HCT116 (cell line): ENCODE measurements at regions not wholly inside any gene's neighbourhood (a gene's known extent, or its start where the extent isn't known, plus 50 kb on each side); places are given as distances from the start of the nearest gene placed in this dataset.

ENCODE experiments used
- ATAC-seq: fragments of 200-7000 bp; cut with Tn5 transposase; 2 replicates; pipeline ENCODE4 v1.9.1; 2020; ENCODE audit warnings: mild to moderate bottlenecking, moderate library complexity
- BruUV-seq: library from RNA; stranded (reverse); fragments of 400-500 nt; replicated peaks from 2 replicates; lab custom pipeline; 2021; lab: Mats Ljungman, UMichigan
- CTCF ChIA-PET: fragments of 300-600 bp; sonication (Branson Sonifier 250); formaldehyde crosslinking; loops from one replicate; lab custom pipeline; 2021; ENCODE audit warnings: antibody characterized with exemption; lab: Charles Lee
- POLR2A ChIA-PET: fragments of 300-600, 350-600 bp; sonication (Branson Sonifier 250); formaldehyde crosslinking; loops from one replicate; lab custom pipeline; 2021; ENCODE audit warnings: antibody characterized with exemption; lab: Charles Lee
- RAD21 ChIA-PET, 2 experiments: fragments of 300-600 bp; sonication (Branson Sonifier 250); formaldehyde crosslinking; loops; one replicate each; lab custom pipeline; 2023; ENCODE audit warnings: low total read pairs in 2 of 2; ENCODE audit not compliant: uncharacterized antibody in 2 of 2, unreplicated experiment in 2 of 2, low non-redundant PET in 1 of 2; lab: Charles Lee
- DNase-seq: peaks from one replicate; pipeline ENCODE4 v3.0.0-alpha.2; 2010; ENCODE audit warnings: low read depth, low spot score
- H2AFZ ChIP-seq: fragments of 200-600 bp; shearing (Covaris generic), sonication (generic); 2 replicates; pipeline ENCODE4 v1.6.1; 2017; ENCODE audit warnings: low read depth, mixed run types, mixed read lengths, antibody characterized with exemption, low read length; ENCODE audit not compliant: poor library complexity, severe bottlenecking
- H3K27ac ChIP-seq: 2 replicates; pipeline ENCODE4 v1.5.1; 2012; ENCODE audit warnings: low read depth, low read length
- H3K27me3 ChIP-seq: fragments of 200-600 bp; sonication (generic); 2 replicates; pipeline ENCODE4 v1.6.1; 2016; ENCODE audit warnings: mixed run types, low read length, mixed read lengths; ENCODE audit not compliant: insufficient read depth
- H3K36me3 ChIP-seq, 2 experiments: fragments of 200-500 bp in 1 of 2; fragments of 200-600 bp in 1 of 2; sonication (Bioruptor generic) in 1 of 2; sonication (generic) in 1 of 2; 2 replicates each; pipeline versions ENCODE4 v1.5.1 to v1.6.1; 2014 to 2016; ENCODE audit warnings: low read length in 2 of 2, inconsistent platforms in 1 of 2, mixed read lengths in 1 of 2, mixed run types in 1 of 2; ENCODE audit not compliant: insufficient read depth in 2 of 2, control insufficient read depth in 1 of 2
- H3K4me1 ChIP-seq, 2 experiments: fragments of 200-600 bp in 1 of 2; sonication (generic) in 1 of 2; 2 replicates each; pipeline versions ENCODE4 v1.5.1 to v1.6.1; 2012 to 2017; ENCODE audit warnings: low read length in 2 of 2, inconsistent platforms in 1 of 2, mild to moderate bottlenecking in 1 of 2, mixed read lengths in 1 of 2, mixed run types in 1 of 2, moderate library complexity in 1 of 2; ENCODE audit not compliant: insufficient read depth in 2 of 2, control insufficient read depth in 1 of 2
- H3K4me2 ChIP-seq: fragments of 200-600 bp; sonication (generic); 2 replicates; pipeline ENCODE4 v1.6.1; 2017; ENCODE audit warnings: mixed run types, low read length, mixed read lengths
- H3K4me3 ChIP-seq, 2 experiments: fragments of 200-600 bp in 1 of 2; sonication (generic) in 1 of 2; replicated peaks in 1 of 2; 2 replicates each; pipeline ENCODE4 v1.5.1; 2011 to 2016; ENCODE audit warnings: low read length in 2 of 2, control low read depth in 1 of 2, low read depth in 1 of 2, mild to moderate bottlenecking in 1 of 2, mixed read lengths in 1 of 2, mixed run types in 1 of 2
- H3K79me2 ChIP-seq: fragments of 200-600 bp; sonication (generic); 2 replicates; pipeline ENCODE4 v1.6.1; 2017; ENCODE audit warnings: mild to moderate bottlenecking, mixed run types, low read length, moderate library complexity, mixed read lengths; ENCODE audit not compliant: insufficient read depth
- H3K9ac ChIP-seq: fragments of 200-600 bp; sonication (generic); 2 replicates; pipeline ENCODE4 v1.6.1; 2016; ENCODE audit warnings: low read length, mixed read lengths
- H3K9me2 ChIP-seq: fragments of 200-600 bp; sonication (generic), shearing (Covaris generic); 2 replicates; pipeline ENCODE4 v1.6.1; 2017; ENCODE audit warnings: mixed run types, mild to moderate bottlenecking, moderate library complexity; ENCODE audit not compliant: insufficient read depth
- H3K9me3 ChIP-seq, 2 experiments: fragments of 200-500 bp in 1 of 2; fragments of 200-600 bp in 1 of 2; sonication (Bioruptor generic) in 1 of 2; sonication (generic) in 1 of 2; 2 replicates each; pipeline ENCODE4 v1.6.1; 2014 to 2017; ENCODE audit warnings: low read length in 2 of 2, mixed read lengths in 2 of 2, inconsistent platforms in 1 of 2, low read depth in 1 of 2, mild to moderate bottlenecking in 1 of 2, mixed run types in 1 of 2, moderate library complexity in 1 of 2; ENCODE audit not compliant: control insufficient read depth in 1 of 2, insufficient read depth in 1 of 2
- H4K20me1 ChIP-seq: fragments of 200-600 bp; sonication (generic), shearing (Covaris generic); 2 replicates; pipeline ENCODE4 v1.6.1; 2017; ENCODE audit warnings: mixed run types, mild to moderate bottlenecking, moderate library complexity; ENCODE audit not compliant: insufficient read depth
- CEBPB ChIP-seq: IDR thresholded peaks from 2 replicates; pipeline ENCODE4 v1.6.1; 2012; ENCODE audit warnings: low read depth
- CTCF ChIP-seq, 3 experiments: fragments of 200-600 bp in 1 of 3; sonication (generic) in 1 of 3; IDR thresholded peaks in 2 of 3; conservative IDR thresholded peaks in 1 of 3; 2 replicates each; pipeline ENCODE4 v1.5.1; 2012 to 2017; ENCODE audit warnings: low read depth in 2 of 3, low read length in 2 of 3, antibody characterized with exemption in 1 of 3, borderline replicate concordance in 1 of 3, control low read depth in 1 of 3, mild to moderate bottlenecking in 1 of 3, mixed read lengths in 1 of 3, mixed run types in 1 of 3, moderate library complexity in 1 of 3; ENCODE audit not compliant: insufficient read depth in 1 of 3
- EGR1 ChIP-seq: IDR thresholded peaks from 2 replicates; pipeline ENCODE4 v1.6.1; 2012; ENCODE audit warnings: low read depth
- ELF1 ChIP-seq: IDR thresholded peaks from 2 replicates; pipeline ENCODE4 v1.6.1; 2012; ENCODE audit warnings: low read depth, borderline replicate concordance
- EZH2 ChIP-seq: fragments of 200-600 bp; sonication (generic); IDR thresholded peaks from 2 replicates; pipeline ENCODE4 v1.6.1; 2017; ENCODE audit warnings: antibody characterized with exemption, mixed run types
- EZH2phosphoT487 ChIP-seq: fragments of 200-600 bp; IDR thresholded peaks from 2 replicates; pipeline ENCODE4 v1.6.1; 2018; ENCODE audit warnings: antibody characterized with exemption, borderline replicate concordance
- SP1 ChIP-seq: IDR thresholded peaks from 2 replicates; pipeline ENCODE4 v1.6.1; 2012; ENCODE audit warnings: low read depth
- SRF ChIP-seq: IDR thresholded peaks from 2 replicates; pipeline ENCODE4 v1.6.1; 2012; ENCODE audit warnings: low read depth
- ZNF274 ChIP-seq: fragments of 200-500 bp; sonication (Bioruptor generic); IDR thresholded peaks from 2 replicates; pipeline ENCODE4 v1.6.1; 2014; ENCODE audit warnings: mild to moderate bottlenecking, low read depth, low read length, inconsistent platforms
- intact Hi-C: fragments of 100-400 bp; cut with micrococcal nuclease; formaldehyde crosslinking; loops from 2 replicates; pipeline ENCODE4 v1.10.0; 2022

- ChIA-PET POLR2A (no interaction called here), CTCF (no interaction called here), RAD21 (no interaction called here)
- H3K9me2 ChIP-seq, result no peaks in the 10 kb centered on the region
- H2AFZ ChIP-seq, result no peak overlapping the region
- no peaks in the 10 kb centered on the region for H3K4me1 ChIP-seq
- H3K36me3 ChIP-seq, result no peaks in the 10 kb centered on the region
- no peak overlapping the region for H3K4me3 ChIP-seq
- no peak overlapping the region for H3K4me2 ChIP-seq
- no peak overlapping the region for H3K27ac ChIP-seq
- intact Hi-C loops, result no loop called here
- H3K9ac ChIP-seq, result no peak overlapping the region
- ATAC-seq (no peak), DNase-seq (no peak)
- BruUV-seq, result no TSS peak
- peaks cover 13% of the 10 kb centered on the region; the same call in 1 of the 2 replicates for H3K27me3 ChIP-seq
- peaks cover 0 to 5% of the 10 kb centered on the region in 2 experiments; a peak in 1 of 4 replicates for H3K9me3 ChIP-seq
- no peak for TF ChIP-seq CTCF (IDR thresholded peaks at IDR 0.05 in 2 of 3, conservative IDR thresholded peaks at IDR 0.05 in 1 of 3; ENCODE audit: borderline replicate concordance in 1 of 3, insufficient read depth in 1 of 3, low read depth in 2 of 3, low read length in 2 of 3)
- TF ChIP-seq SRF, result no peak
- TF ChIP-seq CEBPB, result no peak
- no peaks in the 10 kb centered on the region for H4K20me1 ChIP-seq
- no peaks in the 10 kb centered on the region for H3K79me2 ChIP-seq
Observed at GRCh38 chr1:2952371-2952770, 68.9 kb upstream of the ACTRT2 start.

GRCh38 chr1:2952992-2953391 is 68.3 kb upstream of the ACTRT2 start:
- TF ChIP-seq ELF1 (no peak), ZNF274 (no peak), EGR1 (no peak), EZH2 (no peak), EZH2phosphoT487 (no peak), SP1 (no peak), SRF (no peak)
- no peak for DNase-seq
- Histone ChIP-seq H4K20me1 (no peaks in the 10 kb centered on the region), H3K9me2 (no peaks in the 10 kb centered on the region), H3K9me3 (peaks cover 4 to 11% of the 10 kb centered on the region in 2 experiments; a peak in 1 of 4 replicates), H3K36me3 (no peaks in the 10 kb centered on the region), H3K27ac (no peak overlapping the region), H3K4me1 (no peaks in the 10 kb centered on the region), H3K4me2 (no peak overlapping the region), H3K9ac (no peak overlapping the region), H3K79me2 (no peaks in the 10 kb centered on the region), H3K27me3 (peaks cover 13% of the 10 kb centered on the region; the same call in 1 of the 2 replicates), H2AFZ (no peak overlapping the region), H3K4me3 (no peak overlapping the region)
- POLR2A ChIA-PET, result no interaction called here
- intact Hi-C loops, result no loop called here
- RAD21 ChIA-PET, result no interaction called here
- no TSS peak for BruUV-seq
- no peak for ATAC-seq
- CTCF ChIA-PET, result no interaction called here
